Gastroesophageal sphincter (tissue), 4 donors: ENCODE measurements at regions not wholly inside any gene's neighbourhood (a gene's known extent, or its start where the extent isn't known, plus 50 kb on each side); places are given as distances from the start of the nearest gene placed in this dataset.

ENCODE experiments used
- ATAC-seq: fragments of 150-250 bp; one replicate; pipeline ENCODE4 v1.9.1; 2016; ENCODE audit warnings: mild to moderate bottlenecking, moderate library complexity
- H3K27ac ChIP-seq, 4 donors: fragments of 200-600 bp; sonication (generic) in 3 of 4; 1 replicate in 3 of 4; 2 replicates in 1 of 4; pipeline ENCODE4 v1.5.1; 2016 to 2019
- H3K27me3 ChIP-seq: fragments of 200-600 bp; sonication (generic); one replicate; pipeline ENCODE4 v1.5.1; 2019
- H3K36me3 ChIP-seq, 2 donors: fragments of 200-600 bp; sonication (generic); one replicate each; pipeline ENCODE4 v1.5.1; 2019; ENCODE audit warnings: control low read depth in 1 of 2
- H3K4me1 ChIP-seq, 3 donors: fragments of 200-600 bp; sonication (generic); 1 replicate in 2 of 3; 2 replicates in 1 of 3; pipeline ENCODE4 v1.5.1; 2016 to 2019; ENCODE audit warnings: control low read depth in 2 of 3
- H3K4me3 ChIP-seq, 2 donors: fragments of 200-600 bp; sonication (generic); one replicate each; pipeline ENCODE4 v1.5.1; 2019; ENCODE audit warnings: mild to moderate bottlenecking in 1 of 2, moderate library complexity in 1 of 2
- H3K9me3 ChIP-seq, 3 donors: fragments of 200-600 bp; sonication (generic); one replicate each; pipeline ENCODE4 v1.5.1; 2017 to 2019; ENCODE audit warnings: control low read depth in 2 of 3
- CTCF ChIP-seq, 4 experiments: fragments of 200-600 bp in 2 of 4; fragments of 450-650 bp in 2 of 4; sonication (generic) in 1 of 4; IDR thresholded peaks; one replicate each; pipeline ENCODE4 v1.5.1; 2017 to 2019; ENCODE audit warnings: antibody characterized with exemption in 4 of 4, mild to moderate bottlenecking in 2 of 4, moderate library complexity in 2 of 4
- EP300 ChIP-seq: sonication (generic); formaldehyde crosslinking; IDR thresholded peaks from one replicate; pipeline ENCODE4 v1.6.1; 2017; ENCODE audit warnings: antibody characterized with exemption, mild to moderate bottlenecking
- POLR2A ChIP-seq, 2 donors: fragments of 450-650 bp; IDR thresholded peaks; one replicate each; pipeline ENCODE4 v1.6.1; 2017; ENCODE audit warnings: antibody characterized with exemption in 2 of 2, mild to moderate bottlenecking in 2 of 2, moderate library complexity in 1 of 2
- POLR2AphosphoS5 ChIP-seq: sonication (generic); formaldehyde crosslinking; IDR thresholded peaks from one replicate; pipeline ENCODE4 v1.6.1; 2017; ENCODE audit warnings: antibody characterized with exemption
- WGBS, 2 donors: methylation state at CpG; one replicate each; pipeline ENCODE4 v1.1.5; 2018; ENCODE audit warnings: low coverage in 1 of 2; 5-methylcytosine and 5-hydroxymethylcytosine counted together

- Histone ChIP-seq H3K36me3 (no peaks in the 10 kb centered on the region), H3K4me1 (peaks cover 0 to 15% (median 0%) of the 10 kb centered on the region in 3 donors), H3K9me3 (no peaks in the 10 kb centered on the region), H3K4me3 (no peak overlapping the region), H3K27ac (no peak overlapping the region), H3K27me3 (peaks cover 65% of the 10 kb centered on the region)
- TF ChIP-seq POLR2A (IDR thresholded peaks at IDR 0.05) (no peak), EP300 (no peak), POLR2AphosphoS5 (no peak), CTCF (IDR thresholded peaks at IDR 0.05) (no peak)
- no peak for ATAC-seq
- 33% methylated on average over 1 of the region's 2 CpGs; no CpG with 5 or more reads in 1 of the 2 donors for WGBS, 2 donors
Measured at GRCh38 chr2:176633754-176634153, 364.5 kb downstream of the MTX2 start.

- no peak overlapping the region for H3K27ac ChIP-seq
- H3K4me3 ChIP-seq = no peak overlapping the region
- 74 to 84% methylated on average over 3 of the region's 3 CpGs for WGBS, 2 donors
Measured at GRCh38 chr2:176636401-176636800, 367.2 kb downstream of the MTX2 start.

GRCh38 chr2:176637142-176637485, 367.9 kb downstream of the MTX2 start:
- WGBS, 2 donors = 50 to 73% methylated on average over 1 to 10 of the region's 13 CpGs
- TF ChIP-seq EP300 (no peak), CTCF (IDR thresholded peaks at IDR 0.05) (no peak), POLR2AphosphoS5 (no peak), POLR2A (IDR thresholded peaks at IDR 0.05) (no peak)
- Histone ChIP-seq H3K27me3 (peaks cover 97% of the 10 kb centered on the region), H3K9me3 (no peaks in the 10 kb centered on the region), H3K36me3 (no peaks in the 10 kb centered on the region), H3K4me1 (peaks cover 0 to 15% (median 0%) of the 10 kb centered on the region in 3 donors), H3K4me3 (peak overlapping the region; percentile 40 to 66), H3K27ac (peak overlapping the region in 2 of 4 donors; percentile 76 to 79)
- no peak for ATAC-seq

More at GRCh38 chr2:176636401-176636800, 367.2 kb downstream of the MTX2 start:
- TF ChIP-seq EP300 (no peak), POLR2A (IDR thresholded peaks at IDR 0.05) (no peak), CTCF (IDR thresholded peaks at IDR 0.05) (no peak), POLR2AphosphoS5 (no peak)
- Histone ChIP-seq H3K9me3 (no peaks in the 10 kb centered on the region), H3K4me1 (peaks cover 0 to 15% (median 0%) of the 10 kb centered on the region in 3 donors), H3K36me3 (no peaks in the 10 kb centered on the region), H3K27me3 (peaks cover 92% of the 10 kb centered on the region)
- ATAC-seq = no peak

- WGBS, 2 donors = 0% methylated on average over 4 of the region's 74 CpGs; no CpG with 5 or more reads in 1 of the 2 donors
- TF ChIP-seq POLR2AphosphoS5 = no peak
- no peak for TF ChIP-seq POLR2A (IDR thresholded peaks at IDR 0.05)
- no peak for TF ChIP-seq EP300
- no peak for TF ChIP-seq CTCF (IDR thresholded peaks at IDR 0.05)
- ATAC-seq = peak; percentile 46
- H3K9me3 ChIP-seq = no peaks in the 10 kb centered on the region
- H3K4me1 ChIP-seq = peaks cover 0 to 15% (median 0%) of the 10 kb centered on the region in 3 donors
- no peaks in the 10 kb centered on the region for H3K36me3 ChIP-seq
- peak overlapping the region; percentile 40 to 66 for H3K4me3 ChIP-seq
- H3K27me3 ChIP-seq = peaks cover 97% of the 10 kb centered on the region
- H3K27ac ChIP-seq = peak overlapping the region in 3 of 4 donors; percentile 69 to 79 (median 76)
Measured at GRCh38 chr2:176637486-176638166, 368.4 kb downstream of the MTX2 start.
